Adrenal gland (tissue), 5 donors: ENCODE measurements at regions not wholly inside any gene's neighbourhood (a gene's known extent, or its start where the extent isn't known, plus 50 kb on each side); places are given as distances from the start of the nearest gene placed in this dataset.

Experiments
- CTCF ChIP-seq, 6 experiments: fragments of 450-650 bp in 4 of 6; fragments of 200-600 bp in 2 of 6; sonication (generic) in 1 of 6; IDR thresholded peaks; 1 replicate in 5 of 6; 2 replicates in 1 of 6; pipeline versions ENCODE4 v1.5.1 to v1.8.0; 2016 to 2021; ENCODE audit warnings: antibody characterized with exemption in 6 of 6, mild to moderate bottlenecking in 2 of 6, moderate library complexity in 1 of 6
- POLR2A ChIP-seq, 2 donors: fragments of 450-650 bp; IDR thresholded peaks; one replicate each; pipeline ENCODE4 v1.6.1; 2017; ENCODE audit warnings: antibody characterized with exemption in 2 of 2, mild to moderate bottlenecking in 2 of 2, moderate library complexity in 1 of 2
- donor health status: DM: no; HTN: no; CAD: no.

- TF ChIP-seq CTCF (IDR thresholded peaks at IDR 0.05) (no peak), POLR2A (IDR thresholded peaks at IDR 0.05) (no peak)
These were observed 573.6 kb upstream of the GRM7 start for GRCh38 chr3:6287088-6287875.
